ENCODE measurements at regions not wholly inside any gene's neighbourhood (a gene's known extent, or its start where the extent isn't known, plus 50 kb on each side); places are given as distances from the start of the nearest gene placed in this dataset.

- Histone ChIP-seq H3K36me3 (ENCODE audit: control insufficient read depth, insufficient read depth, low read length) (no peaks in the 10 kb centered on the region), H3K27ac (no peak overlapping the region), H3K4me2 (ENCODE audit: low read length) (no peak overlapping the region), H3K9ac (no peak overlapping the region), H3K9me3 (ENCODE audit: control insufficient read depth, low read length) (no peaks in the 10 kb centered on the region), H3K79me2 (no peaks in the 10 kb centered on the region), H3K4me1 (no peaks in the 10 kb centered on the region), H3K27me3 (ENCODE audit: control insufficient read depth, insufficient read depth, low read length) (no peaks in the 10 kb centered on the region), H3K4me3 (ENCODE audit: low read depth, low read length) (no peak overlapping the region), H2AFZ (no peak overlapping the region)
- TF ChIP-seq CTCF (IDR thresholded peaks at IDR 0.05) = no peak
These were observed 1737.2 kb upstream of the MIR17HG start for GRCh38 chr13:89610331-89610730.

- no peaks in the 10 kb centered on the region for H3K27me3 ChIP-seq (ENCODE audit: control insufficient read depth, insufficient read depth, low read length)
- H3K4me3 ChIP-seq (ENCODE audit: low read depth, low read length) = no peak overlapping the region
- H2AFZ ChIP-seq = no peak overlapping the region
- no peak overlapping the region for H3K4me2 ChIP-seq (ENCODE audit: low read length)
- no peaks in the 10 kb centered on the region for H3K36me3 ChIP-seq (ENCODE audit: control insufficient read depth, insufficient read depth, low read length)
- H3K79me2 ChIP-seq = no peaks in the 10 kb centered on the region
- no peaks in the 10 kb centered on the region for H3K4me1 ChIP-seq
- H3K27ac ChIP-seq = no peak overlapping the region
- TF ChIP-seq CTCF (IDR thresholded peaks at IDR 0.05) = no peak
- H3K9me3 ChIP-seq (ENCODE audit: control insufficient read depth, low read length) = no peaks in the 10 kb centered on the region
- no peak overlapping the region for H3K9ac ChIP-seq
These were observed 1736.6 kb upstream of the MIR17HG start for GRCh38 chr13:89610881-89611280.

- TF ChIP-seq CTCF (IDR thresholded peaks at IDR 0.05) = no peak
- H3K9me3 ChIP-seq (ENCODE audit: control insufficient read depth, low read length) = no peaks in the 10 kb centered on the region
- no peaks in the 10 kb centered on the region for H3K27me3 ChIP-seq (ENCODE audit: control insufficient read depth, insufficient read depth, low read length)
- no peaks in the 10 kb centered on the region for H3K36me3 ChIP-seq (ENCODE audit: control insufficient read depth, insufficient read depth, low read length)
- H3K79me2 ChIP-seq = no peaks in the 10 kb centered on the region
- H3K4me3 ChIP-seq (ENCODE audit: low read depth, low read length) = no peak overlapping the region
- no peak overlapping the region for H3K4me2 ChIP-seq (ENCODE audit: low read length)
- H3K4me1 ChIP-seq = no peaks in the 10 kb centered on the region
- H2AFZ ChIP-seq = no peak overlapping the region
- H3K27ac ChIP-seq = no peak overlapping the region
- no peak overlapping the region for H3K9ac ChIP-seq
These were observed 1719.5 kb upstream of the MIR17HG start for GRCh38 chr13:89627996-89628395.

- H3K4me2 ChIP-seq (ENCODE audit: low read length) = no peak overlapping the region
- H3K27ac ChIP-seq = no peak overlapping the region
- TF ChIP-seq CTCF (IDR thresholded peaks at IDR 0.05) = no peak
- no peaks in the 10 kb centered on the region for H3K4me1 ChIP-seq
- H3K36me3 ChIP-seq (ENCODE audit: control insufficient read depth, insufficient read depth, low read length) = no peaks in the 10 kb centered on the region
- no peaks in the 10 kb centered on the region for H3K27me3 ChIP-seq (ENCODE audit: control insufficient read depth, insufficient read depth, low read length)
- H3K4me3 ChIP-seq (ENCODE audit: low read depth, low read length) = no peak overlapping the region
- H3K9ac ChIP-seq = no peak overlapping the region
- no peak overlapping the region for H2AFZ ChIP-seq
- H3K79me2 ChIP-seq = no peaks in the 10 kb centered on the region
- no peaks in the 10 kb centered on the region for H3K9me3 ChIP-seq (ENCODE audit: control insufficient read depth, low read length)
These were observed 1718.9 kb upstream of the MIR17HG start for GRCh38 chr13:89628567-89628966.

- Histone ChIP-seq H3K9me3 (ENCODE audit: control insufficient read depth, low read length) (no peaks in the 10 kb centered on the region), H3K4me3 (ENCODE audit: low read depth, low read length) (no peak overlapping the region), H3K4me2 (ENCODE audit: low read length) (no peak overlapping the region), H3K27ac (no peak overlapping the region), H2AFZ (no peak overlapping the region), H3K4me1 (no peaks in the 10 kb centered on the region), H3K79me2 (no peaks in the 10 kb centered on the region), H3K27me3 (ENCODE audit: control insufficient read depth, insufficient read depth, low read length) (no peaks in the 10 kb centered on the region), H3K9ac (no peak overlapping the region), H3K36me3 (ENCODE audit: control insufficient read depth, insufficient read depth, low read length) (no peaks in the 10 kb centered on the region)
- no peak for TF ChIP-seq CTCF (IDR thresholded peaks at IDR 0.05)
These were observed 1697.3 kb upstream of the MIR17HG start for GRCh38 chr13:89650226-89650625.

All from parathyroid adenoma (tissue), 2 donors.